PC-9 (cell line): ENCODE measurements at regions not wholly inside any gene's neighbourhood (a gene's known extent, or its start where the extent isn't known, plus 50 kb on each side); places are given as distances from the start of the nearest gene placed in this dataset.

ENCODE experiments used
- BruUV-seq: library from RNA; stranded (reverse); fragments of 400-500 nt; replicated peaks from 2 replicates; lab custom pipeline; 2021; lab: Mats Ljungman, UMichigan
- CTCF ChIA-PET: fragments of 300-600 bp; sonication (Branson Sonifier 250); formaldehyde crosslinking; loops from one replicate; lab custom pipeline; 2022; ENCODE audit warnings: antibody characterized with exemption; lab: Charles Lee
- POLR2A ChIA-PET: fragments of 300-600 bp; sonication (Branson Sonifier 250); formaldehyde crosslinking; loops from one replicate; lab custom pipeline; 2022; ENCODE audit warnings: antibody characterized with exemption; ENCODE audit not compliant: unreplicated experiment; lab: Charles Lee
- DNase-seq, 2 experiments: peaks; one replicate each; pipeline versions ENCODE4 v3.0.0 to v3.0.0-alpha.2; 2015 to 2022; ENCODE audit warnings: mixed read lengths in 1 of 2
- H2AFZ ChIP-seq: fragments of 200-600 bp; sonication (generic); 2 replicates; pipeline ENCODE4 v1.8.1; 2017; ENCODE audit warnings: antibody characterized with exemption
- H3F3A ChIP-seq: fragments of 200-600 bp; sonication (generic); 2 replicates; pipeline ENCODE4 v1.8.1; 2017; ENCODE audit warnings: antibody characterized with exemption, mild to moderate bottlenecking, low read depth; ENCODE audit not compliant: insufficient read depth
- H3K27ac ChIP-seq: fragments of 200-600 bp; sonication (generic); 2 replicates; pipeline ENCODE4 v1.6.1; 2016; ENCODE audit warnings: mixed run types
- H3K27me3 ChIP-seq: fragments of 200-600 bp; sonication (generic); 2 replicates; pipeline ENCODE4 v1.6.1; 2016; ENCODE audit warnings: low read depth, mixed run types; ENCODE audit not compliant: insufficient read depth
- H3K36me3 ChIP-seq: fragments of 200-600 bp; sonication (generic); 2 replicates; pipeline ENCODE4 v1.6.1; 2016; ENCODE audit warnings: low read depth, mixed run types
- H3K4me1 ChIP-seq: fragments of 200-600 bp; sonication (generic); replicated peaks from 2 replicates; pipeline ENCODE4 v1.6.1; 2016; ENCODE audit warnings: mixed run types; ENCODE audit not compliant: insufficient read depth
- H3K4me2 ChIP-seq: fragments of 200-600 bp; sonication (generic); 2 replicates; pipeline ENCODE4 v1.6.1; 2017; ENCODE audit warnings: mixed run types
- H3K4me3 ChIP-seq: fragments of 200-600 bp; sonication (generic); 2 replicates; pipeline ENCODE4 v1.6.1; 2016; ENCODE audit warnings: mixed run types
- H3K79me2 ChIP-seq: fragments of 200-600 bp; sonication (generic); 2 replicates; pipeline ENCODE4 v1.6.1; 2017; ENCODE audit warnings: low read depth, mixed run types
- H3K9me2 ChIP-seq: fragments of 200-600 bp; sonication (generic); 2 replicates; pipeline ENCODE4 v1.8.1; 2017; ENCODE audit warnings: mild to moderate bottlenecking; ENCODE audit not compliant: insufficient read depth
- H3K9me3 ChIP-seq: fragments of 200-600 bp; sonication (generic); 2 replicates; pipeline ENCODE4 v1.8.1; 2016; ENCODE audit warnings: low read depth; ENCODE audit not compliant: insufficient read depth
- H4K20me1 ChIP-seq: fragments of 200-600 bp; sonication (generic); 2 replicates; pipeline ENCODE4 v1.8.1; 2017; ENCODE audit not compliant: insufficient read depth
- CTCF ChIP-seq: fragments of 200-600 bp; sonication (generic); conservative IDR thresholded peaks from 2 replicates; pipeline ENCODE4 v1.6.1; 2017; ENCODE audit warnings: mixed run types, antibody characterized with exemption, mild to moderate bottlenecking, moderate library complexity
- EZH2 ChIP-seq: fragments of 200-600 bp; sonication (generic); IDR thresholded peaks from 2 replicates; pipeline ENCODE4 v1.8.0; 2017; ENCODE audit warnings: antibody characterized with exemption, low read depth
- intact Hi-C: fragments of 100-400 bp; cut with micrococcal nuclease; formaldehyde crosslinking; loops from one replicate; pipeline ENCODE4 v1.10.0; 2022; ENCODE audit not compliant: unreplicated experiment

DNA sequence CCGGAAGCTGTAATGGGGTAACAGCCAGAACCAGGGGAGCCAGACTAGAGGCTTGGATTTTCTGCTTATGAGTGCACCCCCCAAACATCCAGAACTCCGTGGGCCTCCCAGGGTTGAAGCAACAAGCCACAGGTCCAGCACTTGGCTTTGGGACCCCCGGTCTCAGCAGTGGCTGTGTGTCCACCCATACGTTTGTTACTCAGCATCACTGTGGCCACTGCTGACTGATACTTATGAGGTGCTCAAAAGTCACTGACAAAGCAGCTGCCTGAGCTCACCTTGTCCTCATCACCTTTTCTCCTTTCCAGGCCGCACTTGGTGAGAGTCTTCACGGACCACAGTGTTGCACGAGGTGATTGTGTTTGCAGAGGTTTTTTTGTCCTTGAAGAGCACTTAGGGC is 145.6 kb upstream of the RFLNA start:
- Histone ChIP-seq H4K20me1 (no peaks in the 10 kb centered on the region), H3K4me1 (no peaks in the 10 kb centered on the region), H3K27me3 (peaks cover 76% of the 10 kb centered on the region), H3K9me3 (no peaks in the 10 kb centered on the region), H3K9me2 (no peaks in the 10 kb centered on the region), H3K4me2 (no peak overlapping the region), H3K4me3 (no peak overlapping the region), H3K79me2 (no peaks in the 10 kb centered on the region), H3F3A (no peaks in the 10 kb centered on the region), H3K27ac (no peak overlapping the region), H3K36me3 (no peaks in the 10 kb centered on the region), H2AFZ (no peak overlapping the region)
- intact Hi-C loops = no loop called here
- POLR2A ChIA-PET = no interaction called here
- CTCF ChIA-PET = no interaction called here
- TF ChIP-seq CTCF (no peak), EZH2 (no peak)
- no TSS peak for BruUV-seq
- DNase-seq = no peak

GRCh38 chr12:124150168-124150567 is 144.7 kb upstream of the RFLNA start:
- DNase-seq = no peak
- Histone ChIP-seq H4K20me1 (no peaks in the 10 kb centered on the region), H3K27ac (no peak overlapping the region), H3K9me2 (no peaks in the 10 kb centered on the region), H3K79me2 (no peaks in the 10 kb centered on the region), H3K9me3 (no peaks in the 10 kb centered on the region), H3K4me2 (no peak overlapping the region), H2AFZ (no peak overlapping the region), H3K27me3 (peaks cover 75% of the 10 kb centered on the region), H3K4me3 (no peak overlapping the region), H3F3A (no peaks in the 10 kb centered on the region), H3K36me3 (no peaks in the 10 kb centered on the region), H3K4me1 (no peaks in the 10 kb centered on the region)
- no TSS peak for BruUV-seq
- no peak for TF ChIP-seq EZH2
- TF ChIP-seq CTCF = no peak
- intact Hi-C loops = no loop called here
- ChIA-PET CTCF (no interaction called here), POLR2A (no interaction called here)

GRCh38 chr12:124151583-124151982 is 143.3 kb upstream of the RFLNA start:
- Histone ChIP-seq H3K4me2 (no peak overlapping the region), H2AFZ (no peak overlapping the region), H3K27ac (no peak overlapping the region), H3K27me3 (peaks cover 83% of the 10 kb centered on the region), H3K36me3 (no peaks in the 10 kb centered on the region), H3F3A (no peaks in the 10 kb centered on the region), H3K9me3 (no peaks in the 10 kb centered on the region), H4K20me1 (no peaks in the 10 kb centered on the region), H3K4me3 (no peak overlapping the region), H3K9me2 (no peaks in the 10 kb centered on the region), H3K79me2 (no peaks in the 10 kb centered on the region), H3K4me1 (no peaks in the 10 kb centered on the region)
- ChIA-PET POLR2A (no interaction called here), CTCF (no interaction called here)
- intact Hi-C loops = no loop called here
- no TSS peak for BruUV-seq
- TF ChIP-seq CTCF = no peak
- TF ChIP-seq EZH2 = no peak
- no peak for DNase-seq
